ENCODE measurements at regions not wholly inside any gene's neighbourhood (a gene's known extent, or its start where the extent isn't known, plus 50 kb on each side); places are given as distances from the start of the nearest gene placed in this dataset.

- TF ChIP-seq ZNF785 (tag by site-specific recombination; IDR thresholded peaks at IDR 0.05), result no peak
- no peak for TF ChIP-seq ZBTB26 (tag by site-specific recombination; optimal IDR thresholded peaks at IDR 0.05)
- TF ChIP-seq ZNF677 (tag by site-specific recombination; IDR thresholded peaks at IDR 0.05), result no peak
- no peak for TF ChIP-seq ZNF561 (tag by site-specific recombination; IDR thresholded peaks at IDR 0.05; ENCODE audit: borderline replicate concordance)
- no peak for TF ChIP-seq ZFP37 (tag by site-specific recombination; IDR thresholded peaks at IDR 0.05)
- TF ChIP-seq ZNF311 (tag by site-specific recombination; IDR thresholded peaks at IDR 0.05; ENCODE audit: borderline replicate concordance), result no peak
- TF ChIP-seq ZNF548 (tag by site-specific recombination; IDR thresholded peaks at IDR 0.05), result no peak
- TF ChIP-seq ZNF701 (tag by site-specific recombination; IDR thresholded peaks at IDR 0.05), result no peak
- Histone ChIP-seq H3K36me3 (ENCODE audit: control insufficient read depth in 2 of 2, insufficient read depth in 1 of 2, low read length in 2 of 2) (no peaks in the 10 kb centered on the region), H3K4me3 (ENCODE audit: low read depth, low read length) (no peak overlapping the region), H3K9me3 (ENCODE audit: control insufficient read depth, insufficient read depth, low read depth, low read length) (no peaks in the 10 kb centered on the region), H3K27ac (ENCODE audit: extremely low read depth, low read depth, low read length) (no peak overlapping the region), H3K4me1 (ENCODE audit: control insufficient read depth, insufficient read depth, low read length) (no peaks in the 10 kb centered on the region)
- ChIA-PET POLR2A (no interaction called here), CTCF (no interaction called here)
Observed at GRCh38 chr2:76437564-76437963, 726.8 kb upstream of the GCFC2 start.

DNA sequence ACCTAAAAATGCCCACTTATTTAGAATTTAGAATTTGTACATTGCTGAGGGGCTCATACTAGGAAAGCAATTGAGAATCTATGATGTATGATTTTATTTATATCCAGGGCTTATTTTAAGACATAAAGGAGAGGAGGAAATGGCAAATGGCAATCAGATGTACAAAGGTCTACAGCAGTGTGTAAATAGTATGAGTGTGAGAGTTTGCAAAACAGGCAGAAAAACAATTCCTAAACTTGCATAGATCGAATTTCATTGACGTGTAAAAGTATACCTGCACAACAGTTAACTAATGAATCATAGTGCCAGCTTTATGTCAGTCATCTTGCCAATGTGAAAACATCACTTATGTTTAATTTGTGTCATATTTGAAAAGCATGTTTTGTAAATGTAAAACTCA, 718.7 kb upstream of the GCFC2 start:
- H3K4me1 ChIP-seq (ENCODE audit: control insufficient read depth, insufficient read depth, low read length), result no peaks in the 10 kb centered on the region
- H3K9me3 ChIP-seq (ENCODE audit: control insufficient read depth, insufficient read depth, low read depth, low read length), result no peaks in the 10 kb centered on the region
- TF ChIP-seq ZNF133 (tag by site-specific recombination; IDR thresholded peaks at IDR 0.05), result no peak
- TF ChIP-seq, protein P1, sequence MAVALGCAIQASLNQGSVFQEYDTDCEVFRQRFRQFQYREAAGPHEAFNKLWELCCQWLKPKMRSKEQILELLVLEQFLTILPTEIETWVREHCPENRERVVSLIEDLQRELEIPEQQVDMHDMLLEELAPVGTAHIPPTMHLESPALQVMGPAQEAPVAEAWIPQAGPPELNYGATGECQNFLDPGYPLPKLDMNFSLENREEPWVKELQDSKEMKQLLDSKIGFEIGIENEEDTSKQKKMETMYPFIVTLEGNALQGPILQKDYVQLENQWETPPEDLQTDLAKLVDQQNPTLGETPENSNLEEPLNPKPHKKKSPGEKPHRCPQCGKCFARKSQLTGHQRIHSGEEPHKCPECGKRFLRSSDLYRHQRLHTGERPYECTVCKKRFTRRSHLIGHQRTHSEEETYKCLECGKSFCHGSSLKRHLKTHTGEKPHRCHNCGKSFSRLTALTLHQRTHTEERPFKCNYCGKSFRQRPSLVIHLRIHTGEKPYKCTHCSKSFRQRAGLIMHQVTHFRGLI (tag by site-specific recombination; IDR thresholded peaks at IDR 0.05), result no peak
- TF ChIP-seq SCRT1 (tag by site-specific recombination; IDR thresholded peaks at IDR 0.05; ENCODE audit: borderline replicate concordance), result no peak
- no peak for TF ChIP-seq KLF16 (tag by site-specific recombination; IDR thresholded peaks at IDR 0.05)
- TF ChIP-seq, protein P2, sequence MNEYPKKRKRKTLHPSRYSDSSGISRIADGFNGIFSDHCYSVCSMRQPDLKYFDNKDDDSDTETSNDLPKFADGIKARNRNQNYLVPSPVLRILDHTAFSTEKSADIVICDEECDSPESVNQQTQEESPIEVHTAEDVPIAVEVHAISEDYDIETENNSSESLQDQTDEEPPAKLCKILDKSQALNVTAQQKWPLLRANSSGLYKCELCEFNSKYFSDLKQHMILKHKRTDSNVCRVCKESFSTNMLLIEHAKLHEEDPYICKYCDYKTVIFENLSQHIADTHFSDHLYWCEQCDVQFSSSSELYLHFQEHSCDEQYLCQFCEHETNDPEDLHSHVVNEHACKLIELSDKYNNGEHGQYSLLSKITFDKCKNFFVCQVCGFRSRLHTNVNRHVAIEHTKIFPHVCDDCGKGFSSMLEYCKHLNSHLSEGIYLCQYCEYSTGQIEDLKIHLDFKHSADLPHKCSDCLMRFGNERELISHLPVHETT (tag by site-specific recombination; IDR thresholded peaks at IDR 0.05), result no peak
- no peak for TF ChIP-seq ZNF544 (tag by site-specific recombination; IDR thresholded peaks at IDR 0.05)
- TF ChIP-seq, protein P3, sequence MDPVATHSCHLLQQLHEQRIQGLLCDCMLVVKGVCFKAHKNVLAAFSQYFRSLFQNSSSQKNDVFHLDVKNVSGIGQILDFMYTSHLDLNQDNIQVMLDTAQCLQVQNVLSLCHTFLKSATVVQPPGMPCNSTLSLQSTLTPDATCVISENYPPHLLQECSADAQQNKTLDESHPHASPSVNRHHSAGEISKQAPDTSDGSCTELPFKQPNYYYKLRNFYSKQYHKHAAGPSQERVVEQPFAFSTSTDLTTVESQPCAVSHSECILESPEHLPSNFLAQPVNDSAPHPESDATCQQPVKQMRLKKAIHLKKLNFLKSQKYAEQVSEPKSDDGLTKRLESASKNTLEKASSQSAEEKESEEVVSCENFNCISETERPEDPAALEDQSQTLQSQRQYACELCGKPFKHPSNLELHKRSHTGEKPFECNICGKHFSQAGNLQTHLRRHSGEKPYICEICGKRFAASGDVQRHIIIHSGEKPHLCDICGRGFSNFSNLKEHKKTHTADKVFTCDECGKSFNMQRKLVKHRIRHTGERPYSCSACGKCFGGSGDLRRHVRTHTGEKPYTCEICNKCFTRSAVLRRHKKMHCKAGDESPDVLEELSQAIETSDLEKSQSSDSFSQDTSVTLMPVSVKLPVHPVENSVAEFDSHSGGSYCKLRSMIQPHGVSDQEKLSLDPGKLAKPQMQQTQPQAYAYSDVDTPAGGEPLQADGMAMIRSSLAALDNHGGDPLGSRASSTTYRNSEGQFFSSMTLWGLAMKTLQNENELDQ (tag by site-specific recombination; IDR thresholded peaks at IDR 0.05; ENCODE audit: low read depth), result no peak
- no peak for TF ChIP-seq ZNF335 (tag by site-specific recombination; conservative IDR thresholded peaks at IDR 0.05)
- TF ChIP-seq OVOL3 (tag by site-specific recombination; IDR thresholded peaks at IDR 0.05), result no peak
- TF ChIP-seq SCRT2 (tag by site-specific recombination; IDR thresholded peaks at IDR 0.05), result no peak
- no peak overlapping the region for H3K4me3 ChIP-seq (ENCODE audit: low read depth, low read length)
- CTCF ChIA-PET, result no interaction called here
- POLR2A ChIA-PET, result no interaction called here
- H3K27ac ChIP-seq (ENCODE audit: extremely low read depth, low read depth, low read length), result no peak overlapping the region
- H3K36me3 ChIP-seq (ENCODE audit: control insufficient read depth in 2 of 2, insufficient read depth in 1 of 2, low read length in 2 of 2), result no peaks in the 10 kb centered on the region

Measured in HEK293 (cell line).